GM10248 (cell line): ENCODE measurements at regions not wholly inside any gene's neighbourhood (a gene's known extent, or its start where the extent isn't known, plus 50 kb on each side); places are given as distances from the start of the nearest gene placed in this dataset.

Experiments used
- CTCF ChIA-PET: fragments of 300-600 bp; sonication (Branson Sonifier 250); formaldehyde crosslinking; extraction: SDS; loops from one replicate; lab custom pipeline; 2021; ENCODE audit warnings: antibody characterized with exemption; lab: Yijun Ruan, JAX
- POLR2A ChIA-PET: fragments of 350-650 bp; sonication (Branson Sonifier 250); formaldehyde crosslinking; extraction: SDS; loops from one replicate; lab custom pipeline; 2020; ENCODE audit warnings: antibody characterized with exemption; lab: Yijun Ruan, JAX
- DNase-seq: peaks from one replicate; pipeline ENCODE4 v3.0.0; 2012; ENCODE audit errors: extremely low spot score
- TF ChIP-seq, protein P1 (sequence below): IDR thresholded peaks from 2 replicates; pipeline ENCODE4 v1.5.1; 2012; ENCODE audit warnings: mild to moderate bottlenecking, low read depth; ENCODE audit errors: extremely low read depth, missing control alignments, control extremely low read depth

DNA sequence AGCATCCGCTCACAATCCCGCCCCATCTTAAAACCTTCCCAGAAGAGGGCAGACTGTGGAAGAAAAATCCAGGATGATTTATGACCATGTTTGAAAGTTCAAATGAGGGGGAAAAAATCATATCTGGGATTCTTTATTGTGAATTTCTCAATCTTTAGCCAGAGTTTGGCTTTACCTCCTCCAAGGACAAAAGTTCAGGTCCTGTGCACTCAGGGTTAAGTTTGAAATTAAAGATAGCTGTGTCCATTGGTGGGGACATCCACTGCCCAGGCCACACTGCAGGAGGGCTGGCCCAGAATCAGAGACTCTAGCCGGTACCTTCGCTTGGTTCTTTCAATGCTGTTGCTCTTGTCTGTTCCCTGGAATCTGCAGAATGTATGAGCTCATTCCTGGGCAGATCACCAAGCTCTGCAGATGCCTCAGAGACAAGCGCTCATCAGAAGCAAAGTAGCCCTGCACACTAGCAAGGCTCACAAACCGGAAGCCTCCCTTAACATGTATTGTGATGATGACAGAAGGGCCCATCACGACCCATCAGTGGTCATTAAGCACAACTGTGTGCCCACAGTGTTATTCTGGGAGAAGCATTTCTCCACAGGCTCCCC is 375.3 kb upstream of the KLHL29 start:
- CTCF ChIA-PET: interaction anchor here (2.0 to 2.4 kb wide), 2 partner anchors 9 to 10 kb away, joined by 7 read pairs; no protein-coding TSS in a partner anchor
- POLR2A ChIA-PET: no interaction called here
- no peak for DNase-seq
- TF ChIP-seq, protein P1, sequence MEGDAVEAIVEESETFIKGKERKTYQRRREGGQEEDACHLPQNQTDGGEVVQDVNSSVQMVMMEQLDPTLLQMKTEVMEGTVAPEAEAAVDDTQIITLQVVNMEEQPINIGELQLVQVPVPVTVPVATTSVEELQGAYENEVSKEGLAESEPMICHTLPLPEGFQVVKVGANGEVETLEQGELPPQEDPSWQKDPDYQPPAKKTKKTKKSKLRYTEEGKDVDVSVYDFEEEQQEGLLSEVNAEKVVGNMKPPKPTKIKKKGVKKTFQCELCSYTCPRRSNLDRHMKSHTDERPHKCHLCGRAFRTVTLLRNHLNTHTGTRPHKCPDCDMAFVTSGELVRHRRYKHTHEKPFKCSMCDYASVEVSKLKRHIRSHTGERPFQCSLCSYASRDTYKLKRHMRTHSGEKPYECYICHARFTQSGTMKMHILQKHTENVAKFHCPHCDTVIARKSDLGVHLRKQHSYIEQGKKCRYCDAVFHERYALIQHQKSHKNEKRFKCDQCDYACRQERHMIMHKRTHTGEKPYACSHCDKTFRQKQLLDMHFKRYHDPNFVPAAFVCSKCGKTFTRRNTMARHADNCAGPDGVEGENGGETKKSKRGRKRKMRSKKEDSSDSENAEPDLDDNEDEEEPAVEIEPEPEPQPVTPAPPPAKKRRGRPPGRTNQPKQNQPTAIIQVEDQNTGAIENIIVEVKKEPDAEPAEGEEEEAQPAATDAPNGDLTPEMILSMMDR: no peak

DNA sequence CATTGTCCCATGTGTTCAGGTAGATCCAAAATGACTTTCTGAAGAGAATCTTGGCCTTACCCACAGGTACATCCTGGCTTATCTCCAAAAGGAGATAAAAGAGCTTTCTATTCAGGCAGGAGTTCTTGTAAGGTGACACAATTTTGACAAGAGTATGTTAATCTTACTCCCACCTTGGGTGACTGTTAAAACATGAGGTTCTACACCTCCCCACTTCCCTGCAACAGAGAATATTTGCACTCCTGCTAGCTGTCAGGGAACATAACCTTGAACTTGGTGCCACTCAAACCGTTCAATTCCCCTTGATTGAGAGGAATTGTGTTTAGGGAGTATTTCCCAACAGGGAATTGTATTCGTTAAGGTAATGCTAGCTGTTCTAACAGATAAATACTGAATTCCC is 372.5 kb upstream of the KLHL29 start:
- TF ChIP-seq, protein P1: no peak
- DNase-seq: no peak
- ChIA-PET POLR2A (no interaction called here), CTCF (interaction anchor here (1.5 kb wide), 1 partner anchor 27 kb away, joined by 3 read pairs; no protein-coding TSS in a partner anchor)

DNA sequence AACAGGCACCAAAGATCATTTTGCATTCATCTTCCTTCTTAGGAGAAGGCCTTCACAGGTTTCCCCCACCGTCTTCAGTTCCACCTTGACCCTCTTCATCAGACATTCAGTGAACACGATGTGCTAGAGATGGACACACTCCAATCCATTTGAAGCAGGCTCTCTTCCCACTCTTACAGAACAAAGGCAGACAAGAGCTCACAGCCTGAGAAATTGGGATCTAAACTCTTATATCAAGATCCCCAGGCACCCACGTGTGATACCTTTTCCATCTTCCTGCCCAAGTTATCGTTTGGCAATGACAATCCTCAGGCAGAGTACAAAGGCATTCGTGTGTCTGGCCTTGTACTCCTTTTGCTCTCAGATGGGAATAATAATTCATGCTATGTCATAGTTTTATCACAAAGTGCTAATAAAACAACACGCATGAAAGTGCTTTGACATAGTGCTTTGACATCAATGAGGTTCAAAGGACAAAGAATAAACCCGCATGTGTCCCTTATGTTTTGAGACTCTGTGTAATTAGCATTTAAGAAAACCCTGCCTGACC is 369.3 kb upstream of the KLHL29 start:
- POLR2A ChIA-PET: no interaction called here
- CTCF ChIA-PET: no interaction called here
- no peak for DNase-seq
- TF ChIP-seq, protein P1: no peak

DNA sequence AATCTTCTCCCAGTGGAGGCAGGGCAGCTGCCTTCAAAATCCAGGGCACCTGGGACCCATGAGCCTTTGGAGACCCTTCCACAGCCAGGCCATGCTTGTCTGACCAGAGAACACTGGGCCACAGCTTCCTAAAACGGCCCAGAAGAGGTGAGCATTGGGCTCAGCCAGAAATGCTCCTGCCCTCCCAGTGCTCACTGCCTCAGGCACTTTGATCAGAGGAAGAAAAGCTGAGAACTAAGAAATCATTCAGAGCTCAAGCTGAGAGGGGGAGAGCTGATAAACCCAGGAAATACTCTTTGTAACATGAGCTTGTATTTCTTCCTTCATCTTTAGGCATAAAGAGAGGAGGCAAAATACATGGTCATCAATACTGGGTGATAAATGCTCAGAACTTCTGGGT is 365.5 kb upstream of the KLHL29 start:
- POLR2A ChIA-PET: no interaction called here
- no peak for DNase-seq
- CTCF ChIA-PET: interaction anchor here (0.8 to 1.5 kb wide), 2 partner anchors 10 to 136 kb away, joined by 3 to 7 read pairs; no protein-coding TSS in a partner anchor
- TF ChIP-seq, protein P1: no peak

DNA sequence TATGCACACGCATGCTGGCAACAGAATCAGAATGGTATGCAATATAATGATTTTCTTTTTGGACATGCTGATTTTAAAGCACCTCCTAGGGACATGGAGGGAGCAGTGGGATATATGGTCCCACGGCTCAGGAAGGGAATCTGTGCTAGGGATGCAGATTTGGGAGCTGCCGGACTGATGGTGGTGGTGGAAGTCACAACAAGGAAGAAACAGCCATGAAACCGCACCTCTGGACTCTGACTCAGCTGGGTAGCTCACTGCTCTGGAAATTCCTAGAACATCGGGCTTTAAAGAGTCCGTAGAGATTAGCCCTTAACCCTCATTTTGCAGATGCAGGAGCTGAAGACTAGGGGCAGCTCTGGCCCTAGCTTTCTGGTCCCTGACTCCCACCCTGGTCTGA is 364.3 kb upstream of the KLHL29 start:
- CTCF ChIA-PET: no interaction called here
- POLR2A ChIA-PET: no interaction called here
- TF ChIP-seq, protein P1: no peak
- DNase-seq: no peak

DNA sequence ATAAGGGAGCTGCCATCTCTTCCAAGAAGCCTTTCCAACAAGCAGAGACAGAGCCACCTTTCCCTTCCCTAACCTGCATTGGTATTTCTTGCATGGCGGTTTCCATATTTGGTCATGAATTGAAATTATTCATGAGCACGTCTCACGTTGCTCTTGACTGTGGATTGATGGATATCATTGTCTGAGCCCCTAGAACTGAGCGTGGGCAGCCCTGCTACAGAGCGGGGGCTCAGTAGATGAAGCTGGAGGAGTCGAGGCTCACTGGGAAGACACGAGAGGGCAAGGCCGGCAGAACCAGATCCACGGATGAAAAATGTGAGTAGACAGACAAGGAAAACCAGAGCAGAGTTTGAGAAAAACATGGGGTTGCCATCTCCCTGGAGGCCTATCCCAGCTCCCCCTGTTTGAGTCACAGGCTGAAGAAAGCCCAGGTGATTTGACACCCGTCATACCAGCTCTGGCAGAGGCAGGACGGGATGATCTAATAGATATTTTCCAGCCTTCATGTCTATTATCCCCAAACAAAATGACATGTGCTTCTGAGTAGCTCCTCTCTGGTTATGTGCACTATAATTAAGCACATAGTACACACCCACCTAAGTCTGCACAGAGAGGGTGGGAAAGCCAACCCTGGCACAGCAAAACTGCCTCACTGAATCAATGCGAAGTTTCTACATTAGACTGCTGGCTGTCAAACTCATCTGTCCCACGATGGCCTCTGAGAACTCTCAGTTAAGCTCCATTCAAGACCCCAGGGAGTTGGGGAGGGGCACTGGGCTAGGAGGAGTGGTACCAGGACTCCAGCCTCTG is 363.5 kb upstream of the KLHL29 start:
- ChIA-PET CTCF (no interaction called here), POLR2A (no interaction called here)
- TF ChIP-seq, protein P1: no peak
- no peak for DNase-seq
